ENCODE measurements at regions not wholly inside any gene's neighbourhood (a gene's known extent, or its start where the extent isn't known, plus 50 kb on each side); places are given as distances from the start of the nearest gene placed in this dataset.
"Not testable (repeated sequence)": the region's sequence is repeated elsewhere in the genome, so short reads cannot be mapped to it uniquely, and the experiment has no call there.

GRCh38 chr20:4468114-4468513 is 218.1 kb upstream of the PRNP start:
- DNase-seq (ENCODE audit: low read depth), result no peak

GRCh38 chr20:4465855-4466545 is 216.9 kb upstream of the ADRA1D start:
- DNase-seq (ENCODE audit: low read depth), result no peak

- DNase-seq (ENCODE audit: low read depth), result no peak
Observed at GRCh38 chr20:4465212-4465611, 216.1 kb upstream of the ADRA1D start.

- not testable (repeated sequence) for DNase-seq (ENCODE audit: low read depth)
Observed at GRCh38 chr20:4462801-4463200, 213.7 kb upstream of the ADRA1D start.

GRCh38 chr20:4459081-4459480 is 210.0 kb upstream of the ADRA1D start:
- no peak for DNase-seq (ENCODE audit: low read depth)

- no peak for DNase-seq (ENCODE audit: low read depth)
Observed at GRCh38 chr20:4457566-4458543, 208.8 kb upstream of the ADRA1D start.

- no peak for DNase-seq (ENCODE audit: low read depth)
Observed at GRCh38 chr20:4455996-4456395, 206.9 kb upstream of the ADRA1D start.

- no peak for DNase-seq (ENCODE audit: low read depth)
Observed at GRCh38 chr20:4455301-4455701, 206.2 kb upstream of the ADRA1D start.

DNA sequence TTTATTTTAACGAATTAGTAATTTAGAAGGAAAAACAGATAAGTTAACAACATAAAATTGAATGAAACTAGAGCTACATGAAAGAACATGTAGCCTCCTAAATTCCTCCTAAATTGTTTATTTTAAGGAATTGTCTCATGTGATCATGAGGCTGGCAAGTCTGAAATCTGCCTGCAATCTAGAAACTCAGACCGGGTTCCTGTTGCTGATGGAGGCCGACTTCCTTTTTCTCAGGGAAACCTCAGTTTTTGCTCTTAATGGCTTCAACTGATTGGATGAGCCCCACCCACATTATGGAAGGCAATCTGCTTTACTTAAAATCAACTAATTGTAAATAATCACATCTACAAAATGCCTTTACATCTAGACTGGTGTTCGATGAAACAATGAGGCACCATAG is 205.0 kb upstream of the ADRA1D start:
- no peak for DNase-seq (ENCODE audit: low read depth)

- no peak for DNase-seq (ENCODE audit: low read depth)
Observed at GRCh38 chr20:4453359-4453758, 204.3 kb upstream of the ADRA1D start.

GRCh38 chr20:4451487-4452081 is 202.5 kb upstream of the ADRA1D start:
- DNase-seq (ENCODE audit: low read depth), result no peak

GRCh38 chr20:4449957-4450715 is 201.0 kb upstream of the ADRA1D start:
- no peak for DNase-seq (ENCODE audit: low read depth)

DNA sequence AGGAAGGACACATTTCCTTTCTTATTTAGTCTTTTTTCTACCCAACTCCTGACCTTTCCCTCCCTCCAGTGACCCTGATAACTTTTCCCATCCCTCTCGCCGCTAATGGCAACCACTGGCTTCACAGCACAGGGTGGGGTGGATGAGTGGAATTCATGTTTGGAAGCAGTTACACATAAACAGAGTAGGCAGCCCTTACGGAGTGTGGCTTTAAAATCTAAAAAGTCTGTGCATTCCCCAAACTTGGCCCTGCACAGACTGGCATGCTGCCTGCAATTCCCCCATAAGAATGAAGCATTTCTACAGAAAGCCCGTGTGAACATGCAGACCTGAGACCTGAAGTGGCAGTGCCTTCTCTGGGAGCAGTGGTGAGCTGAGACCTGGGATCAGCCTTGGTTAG is 196.7 kb upstream of the ADRA1D start:
- no peak for DNase-seq (ENCODE audit: low read depth)

- DNase-seq (ENCODE audit: low read depth), result no peak
Observed at GRCh38 chr20:4445331-4445730, 196.2 kb upstream of the ADRA1D start.

DNA sequence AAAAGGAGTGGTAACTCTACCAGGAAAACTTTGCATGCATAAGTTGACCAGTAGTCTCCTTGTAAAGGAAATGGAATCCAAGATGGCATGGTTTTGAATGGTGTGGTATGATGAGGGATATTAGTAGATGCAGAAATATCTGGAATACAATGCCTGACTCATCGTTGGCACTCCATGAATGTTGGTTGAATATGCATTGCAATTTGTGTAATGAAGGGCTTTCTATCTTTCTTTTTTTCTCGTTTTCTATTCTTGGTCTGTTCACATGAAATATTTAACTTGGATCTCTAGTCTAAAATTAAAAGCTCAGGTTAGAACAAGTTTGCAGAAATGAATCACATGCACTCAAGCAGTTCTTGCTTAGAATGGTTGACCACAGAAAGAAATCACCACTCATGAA is 195.3 kb upstream of the ADRA1D start:
- no peak for DNase-seq (ENCODE audit: low read depth)

DNA sequence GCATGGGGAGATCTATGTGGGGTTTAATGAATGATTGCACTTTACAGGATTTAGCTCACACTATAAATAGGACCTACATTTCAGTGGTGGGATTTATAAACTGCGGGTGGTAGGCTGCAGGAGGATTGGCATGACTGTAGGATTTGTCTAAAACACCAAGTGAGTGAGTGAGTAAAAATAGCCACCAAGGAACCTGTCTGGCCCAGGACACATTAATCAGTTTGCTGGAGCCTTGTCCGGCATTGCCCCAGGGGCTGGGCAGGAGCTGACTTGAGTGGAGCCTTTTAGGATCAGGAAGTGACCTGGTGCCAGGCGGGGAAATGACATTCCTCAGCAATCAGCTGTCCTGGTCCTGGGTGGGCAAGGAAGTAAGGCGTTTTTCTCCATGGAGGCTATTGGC is 193.9 kb upstream of the ADRA1D start:
- no peak for DNase-seq (ENCODE audit: low read depth)

- no peak for DNase-seq (ENCODE audit: low read depth)
Observed at GRCh38 chr20:4441871-4442270, 192.8 kb upstream of the ADRA1D start.

- no peak for DNase-seq (ENCODE audit: low read depth)
Observed at GRCh38 chr20:4441191-4441590, 192.1 kb upstream of the ADRA1D start.

DNA sequence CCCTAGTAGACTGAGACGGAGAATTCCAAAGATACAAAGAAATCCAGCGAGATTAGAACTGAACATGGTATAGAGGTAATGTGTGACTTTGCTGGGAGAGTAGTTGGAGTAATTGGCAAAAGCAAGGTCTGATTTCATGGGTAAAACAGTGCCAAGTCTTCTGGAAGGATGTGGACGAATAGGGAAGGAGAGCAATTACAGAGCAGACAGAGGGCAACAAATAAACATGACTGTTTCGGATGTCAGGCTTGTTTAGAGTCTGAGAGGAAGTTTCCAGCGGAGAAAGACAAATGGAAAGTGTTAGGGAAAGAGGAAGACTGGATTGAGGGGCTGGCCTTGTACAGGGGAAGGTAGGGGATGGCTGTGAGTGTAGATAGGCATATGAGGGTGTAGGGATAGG is 190.4 kb upstream of the ADRA1D start:
- no peak for DNase-seq (ENCODE audit: low read depth)

- DNase-seq (ENCODE audit: low read depth), result no peak
Observed at GRCh38 chr20:4437131-4437530, 188.0 kb upstream of the ADRA1D start.

- DNase-seq (ENCODE audit: low read depth), result no peak
Observed at GRCh38 chr20:4435671-4436455, 186.8 kb upstream of the ADRA1D start.

All from non-pigmented ciliary epithelial cell (primary cell).